Heart left ventricle (tissue), 16 donors: ENCODE measurements at regions not wholly inside any gene's neighbourhood (a gene's known extent, or its start where the extent isn't known, plus 50 kb on each side); places are given as distances from the start of the nearest gene placed in this dataset.

ENCODE experiments used
- ATAC-seq, 4 donors: fragments of 200-7000 bp; cut with Tn5 transposase; one replicate each; pipeline ENCODE4 v1.9.1; 2020 to 2022; ENCODE audit warnings: moderate library complexity in 4 of 4, mild to moderate bottlenecking in 3 of 4, moderate number of reproducible peaks in 1 of 4
- DNase-seq, 5 donors: peaks; one replicate each; pipeline ENCODE4 v3.0.0-alpha.2; 2020
- H3K27ac ChIP-seq, 12 donors: fragments of 200-600 bp; sonication (generic) in 4 of 12; one replicate each; pipeline versions ENCODE4 v1.5.0 to v1.8.0; 2016 to 2022; ENCODE audit warnings: mild to moderate bottlenecking in 2 of 12
- H3K27me3 ChIP-seq, 9 donors: fragments of 200-600 bp; sonication (generic) in 2 of 9; one replicate each; pipeline versions ENCODE4 v1.5.1 to v1.8.0; 2016 to 2022; ENCODE audit warnings: mild to moderate bottlenecking in 3 of 9
- H3K36me3 ChIP-seq, 9 donors: fragments of 200-600 bp; sonication (generic) in 2 of 9; one replicate each; pipeline versions ENCODE4 v1.5.0 to v1.8.0; 2018 to 2022; ENCODE audit warnings: mild to moderate bottlenecking in 2 of 9
- H3K4me1 ChIP-seq, 12 donors: fragments of 200-600 bp; sonication (generic) in 4 of 12; one replicate each; pipeline versions ENCODE4 v1.5.0 to v1.8.0; 2016 to 2022; ENCODE audit warnings: mild to moderate bottlenecking in 3 of 12
- H3K4me3 ChIP-seq, 12 donors: fragments of 200-600 bp; sonication (generic) in 4 of 12; one replicate each; pipeline versions ENCODE4 v1.5.0 to v1.8.0; 2017 to 2022; ENCODE audit warnings: mild to moderate bottlenecking in 9 of 12, moderate library complexity in 4 of 12
- H3K9me3 ChIP-seq, 12 donors: fragments of 200-600 bp; sonication (generic) in 4 of 12; one replicate each; pipeline versions ENCODE4 v1.5.0 to v1.8.0; 2016 to 2022; ENCODE audit warnings: mild to moderate bottlenecking in 1 of 12
- CTCF ChIP-seq, 12 donors: fragments of 200-600 bp; sonication (generic) in 4 of 12; IDR thresholded peaks; one replicate each; pipeline versions ENCODE4 v1.5.0 to v1.8.0; 2018 to 2022; ENCODE audit warnings: antibody characterized with exemption in 12 of 12, mild to moderate bottlenecking in 5 of 12
- POLR2A ChIP-seq, 2 donors: fragments of 450-650 bp; IDR thresholded peaks; one replicate each; pipeline ENCODE4 v1.6.1; 2017; ENCODE audit warnings: antibody characterized with exemption in 2 of 2, mild to moderate bottlenecking in 2 of 2, moderate library complexity in 2 of 2
- WGBS, 4 donors: extraction: QIAGEN DNeasy Blood & Tissue Kit in 2 of 4; methylation state at CpG; one replicate each; pipeline versions ENCODE4 v1.1.5 to v1.1.7; 2013 to 2018; 5-methylcytosine and 5-hydroxymethylcytosine counted together
- intact Hi-C, 10 donors: fragments of 100-400 bp; cut with DNase I; formaldehyde crosslinking; loops; one replicate each; pipeline versions ENCODE4 v1.11.1 to v1.14.2; 2022
- donor health status: ischemic (EF 13 %, LVEDD 7.1; RV severe dilation, severe dysfunction).
- donor health status: healthy with polysubstance abuse.
- donor health status: DM: no; HTN: yes; CAD: no.
- donor health status: DM: no; HTN: no; CAD: no.
- donor health status: ischemic (EF 25% LVEDD 6.9; RV normal size, moderate dysfunction).
- donor health status: ischemic (EF 25% LVEDD 5.7; RV mildly dilated, moderate dysfunction).
- donor health status: healthy.
- donor health status: DM: yes; HTN: yes; CAD: no.
- donor health status: ischemic (EF 35%, LVEDD 5.7; RV mildly dilated, moderate dysfunction).
- donor health status: nonischemic (EF 11% LVEDD 7.7; RV severe dilation, severe dysfunction).
- donor health status: DM: yes; HTN: yes; CAD: no.
- donor health status: PGD.
- donor health status: ischemic (EF 29% LVEDD 5.4; RV normal size, mild dysfunction).
- donor health status: nonischemic (EF 23%, LVEDD 6.1; RV moderate dilation, normal function).

GRCh38 chr7:156480671-156481070 is 159.9 kb upstream of the RNF32 start:
- H3K4me1 ChIP-seq = no peaks in the 10 kb centered on the region
- H3K9me3 ChIP-seq = no peaks in the 10 kb centered on the region
- peaks cover 0 to 20% (median 0%) of the 10 kb centered on the region in 9 donors for H3K27me3 ChIP-seq
- 71 to 79% (median 72%) methylated on average over 12 of the region's 12 CpGs for WGBS, 4 donors
- no peak for ATAC-seq
- H3K36me3 ChIP-seq = no peaks in the 10 kb centered on the region
- DNase-seq = no peak
- no peak for TF ChIP-seq CTCF (IDR thresholded peaks at IDR 0.05)
- TF ChIP-seq POLR2A (IDR thresholded peaks at IDR 0.05) = no peak
- no peak overlapping the region for H3K4me3 ChIP-seq
- intact Hi-C loops = no loop called here
- H3K27ac ChIP-seq = no peak overlapping the region

GRCh38 chr7:156479596-156479995 is 161.0 kb upstream of the RNF32 start:
- Histone ChIP-seq H3K4me1 (no peaks in the 10 kb centered on the region), H3K27ac (no peak overlapping the region), H3K4me3 (no peak overlapping the region), H3K36me3 (no peaks in the 10 kb centered on the region), H3K9me3 (no peaks in the 10 kb centered on the region), H3K27me3 (peaks cover 0 to 30% (median 0%) of the 10 kb centered on the region in 9 donors)
- WGBS, 4 donors = 57 to 68% (median 60%) methylated on average over 2 of the region's 2 CpGs
- intact Hi-C loops = loop anchor here in 2 of 10 donors (10.0 kb wide), 2 partner anchors 285 to 685 kb away; no protein-coding TSS in a partner anchor
- ATAC-seq (no peak), DNase-seq (no peak)
- TF ChIP-seq POLR2A (IDR thresholded peaks at IDR 0.05) = no peak
- TF ChIP-seq CTCF (IDR thresholded peaks at IDR 0.05) = no peak

- intact Hi-C loops = loop anchor here in 2 of 10 donors (10.0 kb wide), 2 partner anchors 286 to 684 kb away; no protein-coding TSS in a partner anchor
- Histone ChIP-seq H3K4me1 (no peaks in the 10 kb centered on the region), H3K27me3 (peaks cover 0 to 37% (median 0%) of the 10 kb centered on the region in 9 donors), H3K4me3 (no peak overlapping the region), H3K9me3 (no peaks in the 10 kb centered on the region), H3K36me3 (no peaks in the 10 kb centered on the region), H3K27ac (no peak overlapping the region)
- TF ChIP-seq POLR2A (IDR thresholded peaks at IDR 0.05) = no peak
- TF ChIP-seq CTCF (IDR thresholded peaks at IDR 0.05) = no peak
- WGBS, 4 donors = 68 to 74% (median 71%) methylated on average over 11 of the region's 11 CpGs
- ATAC-seq (peak in 1 of 4 donors; percentile 24), DNase-seq (no peak)
Observed at GRCh38 chr7:156478486-156478885, 162.1 kb upstream of the RNF32 start.

- intact Hi-C loops = loop anchor here in 2 of 10 donors (10.0 kb wide), 2 partner anchors 289 to 681 kb away; no protein-coding TSS in a partner anchor
- Histone ChIP-seq H3K27me3 (peaks cover 0 to 37% (median 0%) of the 10 kb centered on the region in 9 donors), H3K4me3 (no peak overlapping the region), H3K27ac (no peak overlapping the region), H3K9me3 (no peaks in the 10 kb centered on the region), H3K4me1 (no peaks in the 10 kb centered on the region), H3K36me3 (no peaks in the 10 kb centered on the region)
- WGBS, 4 donors = 48 to 68% (median 57%) methylated on average over 5 of the region's 5 CpGs
- peak in 2 of 4 donors; percentile 39 to 41 for ATAC-seq
- TF ChIP-seq CTCF (IDR thresholded peaks at IDR 0.05) = no peak
- TF ChIP-seq POLR2A (IDR thresholded peaks at IDR 0.05) = no peak
- DNase-seq = no peak
Observed at GRCh38 chr7:156475666-156476065, 164.9 kb upstream of the RNF32 start.
